Stimulated activated CD4-positive, alpha-beta T cell treated with anti-CD3 and anti-CD28 coated beads, Interleukin-1b, Interleukin-23, amount 100 ng/mL, for 4 hours (primary cell): ENCODE measurements at regions not wholly inside any gene's neighbourhood (a gene's known extent, or its start where the extent isn't known, plus 50 kb on each side); places are given as distances from the start of the nearest gene placed in this dataset.

ENCODE experiments used
- DNase-seq, 2 donors: peaks; one replicate each; pipeline ENCODE4 v3.0.0-alpha.2; 2020; ENCODE audit warnings: low read depth in 2 of 2

GRCh38 chr18:78900938-78901909 is 78.4 kb upstream of the SALL3 start:
- no peak for DNase-seq

- no peak for DNase-seq
These were observed 77.5 kb upstream of the SALL3 start for GRCh38 chr18:78901923-78902794.

GRCh38 chr18:78902795-78903435 is 76.7 kb upstream of the SALL3 start:
- no peak for DNase-seq

- DNase-seq = no peak
These were observed 76.0 kb upstream of the SALL3 start for GRCh38 chr18:78903436-78904178.

GRCh38 chr18:78904179-78904531 is 75.5 kb upstream of the SALL3 start:
- no peak for DNase-seq

GRCh38 chr18:78905334-78905733 is 74.3 kb upstream of the SALL3 start:
- DNase-seq = no peak

GRCh38 chr18:78906066-78906465 is 73.6 kb upstream of the SALL3 start:
- no peak for DNase-seq

- no peak for DNase-seq
These were observed 71.0 kb upstream of the SALL3 start for GRCh38 chr18:78908462-78909260.

GRCh38 chr18:78911751-78912283 is 67.8 kb upstream of the SALL3 start:
- no peak for DNase-seq

- no peak for DNase-seq
These were observed 67.3 kb upstream of the SALL3 start for GRCh38 chr18:78912336-78912735.

- DNase-seq = no peak
These were observed 66.8 kb upstream of the SALL3 start for GRCh38 chr18:78912844-78913243.

- DNase-seq = no peak
These were observed 66.2 kb upstream of the SALL3 start for GRCh38 chr18:78913395-78913794.

- DNase-seq = no peak
These were observed 65.8 kb upstream of the SALL3 start for GRCh38 chr18:78913830-78914231.

GRCh38 chr18:78914249-78914935 is 65.2 kb upstream of the SALL3 start:
- no peak for DNase-seq

GRCh38 chr18:78915446-78916008 is 64.1 kb upstream of the SALL3 start:
- DNase-seq = no peak

GRCh38 chr18:78918707-78919106 is 60.9 kb upstream of the SALL3 start:
- DNase-seq = no peak

GRCh38 chr18:78919956-78920355 is 59.7 kb upstream of the SALL3 start:
- no peak for DNase-seq

GRCh38 chr18:78920456-78921138 is 59.0 kb upstream of the SALL3 start:
- DNase-seq = no peak

- DNase-seq = no peak
These were observed 56.8 kb upstream of the SALL3 start for GRCh38 chr18:78922856-78923255.
